Endothelial cell of umbilical vein (primary cell): ENCODE measurements at regions not wholly inside any gene's neighbourhood (a gene's known extent, or its start where the extent isn't known, plus 50 kb on each side); places are given as distances from the start of the nearest gene placed in this dataset.

ENCODE experiments used
- BruUV-seq: library from RNA; stranded (reverse); fragments of 400-500 nt; replicated peaks from 2 replicates; lab custom pipeline; 2021; lab: Mats Ljungman, UMichigan
- CTCF ChIA-PET: fragments of 300-600, 350-600 bp; sonication (Branson Sonifier 250); formaldehyde crosslinking; loops from one replicate; lab custom pipeline; 2021; ENCODE audit warnings: antibody characterized with exemption, inconsistent platforms; lab: Charles Lee
- POLR2A ChIA-PET: fragments of 300-600, 350-600 bp; sonication (Branson Sonifier 250); formaldehyde crosslinking; loops from one replicate; lab custom pipeline; 2021; ENCODE audit warnings: antibody characterized with exemption, inconsistent platforms; lab: Charles Lee
- DNase-seq: peaks from one replicate; pipeline ENCODE4 v3.0.0-alpha.2; 2011; ENCODE audit warnings: low read depth, low spot score
- FAIRE-seq: peaks from 2 replicates; lab custom pipeline; 2011; peaks lifted over from hg19 to GRCh38; lab: Jason Lieb, UNC
- H2AFZ ChIP-seq: 2 replicates; pipeline ENCODE4 v1.6.0; 2012; ENCODE audit warnings: low read depth, low read length, control low read depth, inconsistent platforms
- H3K27ac ChIP-seq: 2 replicates; pipeline ENCODE4 v1.5.1; 2011; ENCODE audit warnings: low read depth, mild to moderate bottlenecking, control low read depth, low read length, moderate library complexity; ENCODE audit not compliant: insufficient read depth
- H3K27me3 ChIP-seq, 2 experiments: 2 replicates each; pipeline versions ENCODE4 v1.6.0 to v1.6.1; 2011; ENCODE audit warnings: low read length in 2 of 2, mixed read lengths in 1 of 2; ENCODE audit not compliant: control insufficient read depth in 2 of 2, insufficient read depth in 2 of 2
- H3K36me3 ChIP-seq, 2 experiments: 2 replicates in 1 of 2; 3 replicates in 1 of 2; pipeline ENCODE4 v1.5.1; 2011; ENCODE audit warnings: low read length in 2 of 2, mild to moderate bottlenecking in 1 of 2, moderate library complexity in 1 of 2; ENCODE audit not compliant: control insufficient read depth in 2 of 2, insufficient read depth in 2 of 2; ENCODE audit errors: extremely low read depth in 1 of 2
- H3K4me1 ChIP-seq: 3 replicates; pipeline ENCODE4 v1.5.1; 2011; ENCODE audit warnings: mild to moderate bottlenecking, low read length; ENCODE audit not compliant: control insufficient read depth, insufficient read depth; ENCODE audit errors: extremely low read depth
- H3K4me2 ChIP-seq: 2 replicates; pipeline ENCODE4 v1.6.1; 2011; ENCODE audit warnings: low read length, control low read depth, mixed read lengths; ENCODE audit not compliant: insufficient read depth
- H3K4me3 ChIP-seq, 3 experiments: fragments of 200-600 bp in 1 of 3; sonication (generic), shearing (Covaris generic) in 1 of 3; replicated peaks in 1 of 3; 2 replicates each; pipeline ENCODE4 v1.5.1; 2011 to 2016; ENCODE audit warnings: control low read depth in 3 of 3, low read length in 3 of 3, mild to moderate bottlenecking in 2 of 3, inconsistent platforms in 1 of 3, low read depth in 1 of 3, moderate library complexity in 1 of 3; ENCODE audit not compliant: insufficient read depth in 1 of 3
- H3K79me2 ChIP-seq: 2 replicates; pipeline ENCODE4 v1.6.0; 2012; ENCODE audit warnings: low read length, inconsistent platforms; ENCODE audit not compliant: control insufficient read depth, insufficient read depth
- H3K9ac ChIP-seq: replicated peaks from 2 replicates; pipeline ENCODE3; 2011; ENCODE audit warnings: low read length, control low read depth; ENCODE audit not compliant: insufficient read depth; ENCODE audit errors: extremely low read depth
- H3K9me1 ChIP-seq: replicated peaks from 3 replicates; pipeline ENCODE4 v1.6.0; 2011; ENCODE audit warnings: mild to moderate bottlenecking, low read length; ENCODE audit not compliant: control insufficient read depth, insufficient read depth; ENCODE audit errors: extremely low read depth
- H3K9me3 ChIP-seq: replicated peaks from 2 replicates; pipeline ENCODE4 v1.5.1; 2012; ENCODE audit warnings: low read length, inconsistent platforms; ENCODE audit not compliant: control insufficient read depth, insufficient read depth
- H4K20me1 ChIP-seq: replicated peaks from 2 replicates; pipeline ENCODE3; 2011; ENCODE audit warnings: mild to moderate bottlenecking, low read length; ENCODE audit not compliant: control insufficient read depth, insufficient read depth; ENCODE audit errors: extremely low read depth
- EZH2 ChIP-seq: IDR thresholded peaks from 2 replicates; pipeline ENCODE4 v1.6.1; 2012; ENCODE audit warnings: borderline replicate concordance, low read depth, mild to moderate bottlenecking, moderate library complexity, low read length, inconsistent platforms; ENCODE audit not compliant: severe bottlenecking
- FOS ChIP-seq: IDR thresholded peaks from 2 replicates; pipeline ENCODE4 v1.6.1; 2011; ENCODE audit warnings: mild to moderate bottlenecking, low read length, moderate library complexity, borderline replicate concordance; ENCODE audit not compliant: insufficient read depth
- GATA2 ChIP-seq: IDR thresholded peaks from 2 replicates; pipeline ENCODE4 v1.7.0; 2011; ENCODE audit warnings: low read depth, mild to moderate bottlenecking, moderate library complexity, mixed read lengths, low read length; ENCODE audit not compliant: insufficient read length, insufficient read depth
- JUN ChIP-seq: IDR thresholded peaks from 2 replicates; pipeline ENCODE4 v1.6.1; 2011; ENCODE audit warnings: borderline replicate concordance, low read depth; ENCODE audit not compliant: insufficient read length, insufficient read depth
- MYC ChIP-seq: IDR thresholded peaks from one replicate; pipeline ENCODE4 v1.6.1; 2011; ENCODE audit warnings: mild to moderate bottlenecking, low read depth, low read length
- POLR2A ChIP-seq: IDR thresholded peaks from 2 replicates; pipeline ENCODE4 v1.6.1; 2012; ENCODE audit warnings: low read depth, mild to moderate bottlenecking, control low read depth, low read length
- POLR2AphosphoS5 ChIP-seq: IDR thresholded peaks from 2 replicates; pipeline ENCODE4 v1.6.1; 2012; ENCODE audit warnings: low read depth, mild to moderate bottlenecking, control low read depth, low read length, moderate library complexity; ENCODE audit not compliant: insufficient read depth
- dilution Hi-C: fragments of 300-500 bp; cut with MboI; formaldehyde crosslinking; loops from one replicate; pipeline ENCODE4 v1.15.0; 2019; ENCODE audit warnings: low sequenced_read_pairs; ENCODE audit not compliant: extremely low pct_ligation_motif_present
- intact Hi-C: fragments of 100-400 bp; cut with micrococcal nuclease; formaldehyde crosslinking; loops from one replicate; pipeline ENCODE4 v1.10.0; 2022
- TF ChIP-seq, protein P1 (sequence below): IDR thresholded peaks from 2 replicates; pipeline ENCODE4 v1.6.1; 2011; ENCODE audit not compliant: insufficient read depth, insufficient read length
- TF ChIP-seq, protein P2 (sequence below), 2 donors: IDR thresholded peaks; 1 replicate in 1 of 2; 2 replicates in 1 of 2; pipeline ENCODE4 v1.5.1; 2011; ENCODE audit warnings: low read length in 2 of 2, mild to moderate bottlenecking in 2 of 2, moderate library complexity in 2 of 2, control low read depth in 1 of 2, inconsistent platforms in 1 of 2, low read depth in 1 of 2; ENCODE audit not compliant: insufficient read depth in 1 of 2; ENCODE audit errors: extremely low read depth in 1 of 2

DNA sequence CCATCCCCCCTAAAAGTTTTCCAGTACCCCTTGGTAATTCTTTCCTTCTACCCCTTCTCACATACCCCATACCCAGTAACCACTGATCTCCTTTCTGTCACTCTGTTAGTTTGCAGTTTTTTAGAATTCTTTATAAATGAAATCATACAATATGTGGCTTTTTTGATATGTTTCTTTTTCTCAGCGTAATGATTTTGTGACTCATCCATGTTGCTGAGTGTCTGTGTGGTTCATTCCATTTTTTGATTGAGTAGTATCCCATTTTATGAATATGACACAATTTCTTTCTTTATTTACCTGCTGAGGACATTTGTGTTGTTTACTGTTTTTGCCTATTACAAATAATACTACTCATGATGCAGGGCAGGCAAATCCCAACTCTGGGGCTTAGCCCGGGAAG lies 1605.3 kb downstream of the BRINP3 start:
- Histone ChIP-seq H3K79me2 (no peaks in the 10 kb centered on the region), H2AFZ (no peak overlapping the region), H3K4me3 (no peak overlapping the region), H3K9ac (no peak overlapping the region), H3K36me3 (no peaks in the 10 kb centered on the region), H3K27me3 (no peaks in the 10 kb centered on the region), H3K4me2 (no peak overlapping the region), H3K9me1 (no peaks in the 10 kb centered on the region), H3K27ac (no peak overlapping the region), H3K9me3 (no peaks in the 10 kb centered on the region), H3K4me1 (no peaks in the 10 kb centered on the region), H4K20me1 (no peaks in the 10 kb centered on the region)
- CTCF ChIA-PET = interaction anchor here (0.8 kb wide), 1 partner anchor 11 kb away, joined by 3 read pairs; no protein-coding TSS in a partner anchor
- dilution Hi-C loops (no loop called here), intact Hi-C loops (no loop called here)
- no peak for TF ChIP-seq FOS
- no peak for FAIRE-seq
- POLR2A ChIA-PET = no interaction called here
- DNase-seq = no peak
- no TSS peak for BruUV-seq

DNA sequence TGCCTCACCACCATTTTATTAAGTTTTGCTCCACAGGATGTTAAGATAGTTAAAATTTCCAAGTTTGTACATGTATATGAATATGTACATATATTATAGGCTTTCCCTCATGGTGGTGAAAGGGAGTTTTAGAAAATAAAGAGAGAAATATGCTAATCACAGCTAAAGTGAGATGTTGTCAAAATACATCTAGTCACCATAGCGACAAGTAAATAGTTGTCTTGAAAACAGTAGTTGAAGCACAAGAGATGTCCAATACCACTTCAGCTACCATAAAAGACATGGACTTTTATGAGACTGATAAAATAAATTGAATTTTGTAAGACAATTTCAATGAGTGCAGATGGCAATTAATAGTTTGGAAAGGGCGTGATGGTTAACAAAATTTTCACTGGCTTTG lies 1600.0 kb downstream of the BRINP3 start:
- Histone ChIP-seq H4K20me1 (no peaks in the 10 kb centered on the region), H2AFZ (no peak overlapping the region), H3K9ac (no peak overlapping the region), H3K9me1 (no peaks in the 10 kb centered on the region), H3K27ac (no peak overlapping the region), H3K79me2 (no peaks in the 10 kb centered on the region), H3K9me3 (no peaks in the 10 kb centered on the region), H3K36me3 (no peaks in the 10 kb centered on the region), H3K4me2 (no peak overlapping the region), H3K4me1 (no peaks in the 10 kb centered on the region), H3K27me3 (no peaks in the 10 kb centered on the region), H3K4me3 (no peak overlapping the region)
- DNase-seq (peak; percentile 3), FAIRE-seq (no peak)
- CTCF ChIA-PET = no interaction called here
- POLR2A ChIA-PET = no interaction called here
- TF ChIP-seq POLR2AphosphoS5 (no peak), POLR2A (no peak), JUN (no peak), MYC (no peak), FOS (no peak), EZH2 (no peak), GATA2 (no peak)
- TF ChIP-seq, protein P1, sequence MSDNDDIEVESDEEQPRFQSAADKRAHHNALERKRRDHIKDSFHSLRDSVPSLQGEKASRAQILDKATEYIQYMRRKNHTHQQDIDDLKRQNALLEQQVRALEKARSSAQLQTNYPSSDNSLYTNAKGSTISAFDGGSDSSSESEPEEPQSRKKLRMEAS = no peak
- TF ChIP-seq, protein P2, sequence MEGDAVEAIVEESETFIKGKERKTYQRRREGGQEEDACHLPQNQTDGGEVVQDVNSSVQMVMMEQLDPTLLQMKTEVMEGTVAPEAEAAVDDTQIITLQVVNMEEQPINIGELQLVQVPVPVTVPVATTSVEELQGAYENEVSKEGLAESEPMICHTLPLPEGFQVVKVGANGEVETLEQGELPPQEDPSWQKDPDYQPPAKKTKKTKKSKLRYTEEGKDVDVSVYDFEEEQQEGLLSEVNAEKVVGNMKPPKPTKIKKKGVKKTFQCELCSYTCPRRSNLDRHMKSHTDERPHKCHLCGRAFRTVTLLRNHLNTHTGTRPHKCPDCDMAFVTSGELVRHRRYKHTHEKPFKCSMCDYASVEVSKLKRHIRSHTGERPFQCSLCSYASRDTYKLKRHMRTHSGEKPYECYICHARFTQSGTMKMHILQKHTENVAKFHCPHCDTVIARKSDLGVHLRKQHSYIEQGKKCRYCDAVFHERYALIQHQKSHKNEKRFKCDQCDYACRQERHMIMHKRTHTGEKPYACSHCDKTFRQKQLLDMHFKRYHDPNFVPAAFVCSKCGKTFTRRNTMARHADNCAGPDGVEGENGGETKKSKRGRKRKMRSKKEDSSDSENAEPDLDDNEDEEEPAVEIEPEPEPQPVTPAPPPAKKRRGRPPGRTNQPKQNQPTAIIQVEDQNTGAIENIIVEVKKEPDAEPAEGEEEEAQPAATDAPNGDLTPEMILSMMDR (IDR thresholded peaks at IDR 0.05; ENCODE audit: extremely low read depth in 1 of 2, insufficient read depth in 1 of 2, low read depth in 1 of 2, low read length in 2 of 2) = no peak
- BruUV-seq = no TSS peak
- dilution Hi-C loops (no loop called here), intact Hi-C loops (no loop called here)
